HCT116 (cell line): ENCODE measurements at regions not wholly inside any gene's neighbourhood (a gene's known extent, or its start where the extent isn't known, plus 50 kb on each side); places are given as distances from the start of the nearest gene placed in this dataset.

Experiments used
- ATAC-seq: fragments of 200-7000 bp; cut with Tn5 transposase; 2 replicates; pipeline ENCODE4 v1.9.1; 2020; ENCODE audit warnings: mild to moderate bottlenecking, moderate library complexity
- BruUV-seq: library from RNA; stranded (reverse); fragments of 400-500 nt; replicated peaks from 2 replicates; lab custom pipeline; 2021; lab: Mats Ljungman, UMichigan
- CTCF ChIA-PET: fragments of 300-600 bp; sonication (Branson Sonifier 250); formaldehyde crosslinking; loops from one replicate; lab custom pipeline; 2021; ENCODE audit warnings: antibody characterized with exemption; lab: Charles Lee
- POLR2A ChIA-PET: fragments of 300-600, 350-600 bp; sonication (Branson Sonifier 250); formaldehyde crosslinking; loops from one replicate; lab custom pipeline; 2021; ENCODE audit warnings: antibody characterized with exemption; lab: Charles Lee
- RAD21 ChIA-PET, 2 experiments: fragments of 300-600 bp; sonication (Branson Sonifier 250); formaldehyde crosslinking; loops; one replicate each; lab custom pipeline; 2023; ENCODE audit warnings: low total read pairs in 2 of 2; ENCODE audit not compliant: uncharacterized antibody in 2 of 2, unreplicated experiment in 2 of 2, low non-redundant PET in 1 of 2; lab: Charles Lee
- DNase-seq: peaks from one replicate; pipeline ENCODE4 v3.0.0-alpha.2; 2010; ENCODE audit warnings: low read depth, low spot score
- H2AFZ ChIP-seq: fragments of 200-600 bp; shearing (Covaris generic), sonication (generic); 2 replicates; pipeline ENCODE4 v1.6.1; 2017; ENCODE audit warnings: low read depth, mixed run types, mixed read lengths, antibody characterized with exemption, low read length; ENCODE audit not compliant: poor library complexity, severe bottlenecking
- H3K27ac ChIP-seq: 2 replicates; pipeline ENCODE4 v1.5.1; 2012; ENCODE audit warnings: low read depth, low read length
- H3K27me3 ChIP-seq: fragments of 200-600 bp; sonication (generic); 2 replicates; pipeline ENCODE4 v1.6.1; 2016; ENCODE audit warnings: mixed run types, low read length, mixed read lengths; ENCODE audit not compliant: insufficient read depth
- H3K36me3 ChIP-seq, 2 experiments: fragments of 200-500 bp in 1 of 2; fragments of 200-600 bp in 1 of 2; sonication (Bioruptor generic) in 1 of 2; sonication (generic) in 1 of 2; 2 replicates each; pipeline versions ENCODE4 v1.5.1 to v1.6.1; 2014 to 2016; ENCODE audit warnings: low read length in 2 of 2, inconsistent platforms in 1 of 2, mixed read lengths in 1 of 2, mixed run types in 1 of 2; ENCODE audit not compliant: insufficient read depth in 2 of 2, control insufficient read depth in 1 of 2
- H3K4me1 ChIP-seq, 2 experiments: fragments of 200-600 bp in 1 of 2; sonication (generic) in 1 of 2; 2 replicates each; pipeline versions ENCODE4 v1.5.1 to v1.6.1; 2012 to 2017; ENCODE audit warnings: low read length in 2 of 2, inconsistent platforms in 1 of 2, mild to moderate bottlenecking in 1 of 2, mixed read lengths in 1 of 2, mixed run types in 1 of 2, moderate library complexity in 1 of 2; ENCODE audit not compliant: insufficient read depth in 2 of 2, control insufficient read depth in 1 of 2
- H3K4me2 ChIP-seq: fragments of 200-600 bp; sonication (generic); 2 replicates; pipeline ENCODE4 v1.6.1; 2017; ENCODE audit warnings: mixed run types, low read length, mixed read lengths
- H3K4me3 ChIP-seq, 2 experiments: fragments of 200-600 bp in 1 of 2; sonication (generic) in 1 of 2; replicated peaks in 1 of 2; 2 replicates each; pipeline ENCODE4 v1.5.1; 2011 to 2016; ENCODE audit warnings: low read length in 2 of 2, control low read depth in 1 of 2, low read depth in 1 of 2, mild to moderate bottlenecking in 1 of 2, mixed read lengths in 1 of 2, mixed run types in 1 of 2
- H3K79me2 ChIP-seq: fragments of 200-600 bp; sonication (generic); 2 replicates; pipeline ENCODE4 v1.6.1; 2017; ENCODE audit warnings: mild to moderate bottlenecking, mixed run types, low read length, moderate library complexity, mixed read lengths; ENCODE audit not compliant: insufficient read depth
- H3K9ac ChIP-seq: fragments of 200-600 bp; sonication (generic); 2 replicates; pipeline ENCODE4 v1.6.1; 2016; ENCODE audit warnings: low read length, mixed read lengths
- H3K9me2 ChIP-seq: fragments of 200-600 bp; sonication (generic), shearing (Covaris generic); 2 replicates; pipeline ENCODE4 v1.6.1; 2017; ENCODE audit warnings: mixed run types, mild to moderate bottlenecking, moderate library complexity; ENCODE audit not compliant: insufficient read depth
- H3K9me3 ChIP-seq, 2 experiments: fragments of 200-500 bp in 1 of 2; fragments of 200-600 bp in 1 of 2; sonication (Bioruptor generic) in 1 of 2; sonication (generic) in 1 of 2; 2 replicates each; pipeline ENCODE4 v1.6.1; 2014 to 2017; ENCODE audit warnings: low read length in 2 of 2, mixed read lengths in 2 of 2, inconsistent platforms in 1 of 2, low read depth in 1 of 2, mild to moderate bottlenecking in 1 of 2, mixed run types in 1 of 2, moderate library complexity in 1 of 2; ENCODE audit not compliant: control insufficient read depth in 1 of 2, insufficient read depth in 1 of 2
- H4K20me1 ChIP-seq: fragments of 200-600 bp; sonication (generic), shearing (Covaris generic); 2 replicates; pipeline ENCODE4 v1.6.1; 2017; ENCODE audit warnings: mixed run types, mild to moderate bottlenecking, moderate library complexity; ENCODE audit not compliant: insufficient read depth
- ATF3 ChIP-seq: IDR thresholded peaks from 2 replicates; pipeline ENCODE4 v1.6.1; 2012
- CBX3 ChIP-seq: IDR thresholded peaks from 2 replicates; pipeline ENCODE4 v1.6.1; 2012; ENCODE audit warnings: low read depth
- EGR1 ChIP-seq: IDR thresholded peaks from 2 replicates; pipeline ENCODE4 v1.6.1; 2012; ENCODE audit warnings: low read depth
- ELF1 ChIP-seq: IDR thresholded peaks from 2 replicates; pipeline ENCODE4 v1.6.1; 2012; ENCODE audit warnings: low read depth, borderline replicate concordance
- EZH2 ChIP-seq: fragments of 200-600 bp; sonication (generic); IDR thresholded peaks from 2 replicates; pipeline ENCODE4 v1.6.1; 2017; ENCODE audit warnings: antibody characterized with exemption, mixed run types
- EZH2phosphoT487 ChIP-seq: fragments of 200-600 bp; IDR thresholded peaks from 2 replicates; pipeline ENCODE4 v1.6.1; 2018; ENCODE audit warnings: antibody characterized with exemption, borderline replicate concordance
- JUND ChIP-seq: IDR thresholded peaks from 2 replicates; pipeline ENCODE4 v1.6.1; 2012
- MAX ChIP-seq: IDR thresholded peaks from 2 replicates; pipeline ENCODE4 v1.6.1; 2012
- POLR2AphosphoS5 ChIP-seq: IDR thresholded peaks from 2 replicates; pipeline ENCODE4 v1.6.1; 2011; ENCODE audit warnings: mild to moderate bottlenecking, low read depth, low read length, moderate library complexity
- REST ChIP-seq: IDR thresholded peaks from 2 replicates; pipeline ENCODE4 v1.6.1; 2012; ENCODE audit warnings: low read depth
- SRF ChIP-seq: IDR thresholded peaks from 2 replicates; pipeline ENCODE4 v1.6.1; 2012; ENCODE audit warnings: low read depth
- YY1 ChIP-seq: IDR thresholded peaks from 2 replicates; pipeline ENCODE4 v1.6.1; 2011; ENCODE audit warnings: low read length, low read depth, moderate library complexity, mild to moderate bottlenecking; ENCODE audit not compliant: insufficient replicate concordance; ENCODE audit errors: extremely low read depth
- ZBTB33 ChIP-seq: IDR thresholded peaks from 2 replicates; pipeline ENCODE4 v1.6.1; 2011; ENCODE audit warnings: mild to moderate bottlenecking, low read length, moderate library complexity; ENCODE audit not compliant: insufficient replicate concordance; ENCODE audit errors: extremely low read depth
- ZFX ChIP-seq: fragments of 450-650 bp; IDR thresholded peaks from 2 replicates; pipeline ENCODE4 v1.6.1; 2017
- ZNF274 ChIP-seq: fragments of 200-500 bp; sonication (Bioruptor generic); IDR thresholded peaks from 2 replicates; pipeline ENCODE4 v1.6.1; 2014; ENCODE audit warnings: mild to moderate bottlenecking, low read depth, low read length, inconsistent platforms
- intact Hi-C: fragments of 100-400 bp; cut with micrococcal nuclease; formaldehyde crosslinking; loops from 2 replicates; pipeline ENCODE4 v1.10.0; 2022

- DNase-seq (no peak), ATAC-seq (no peak)
- Histone ChIP-seq H3K4me3 (no peak overlapping the region), H3K9me2 (no peaks in the 10 kb centered on the region), H3K9me3 (peaks cover 0 to 9% of the 10 kb centered on the region in 2 experiments; a peak in 1 of 4 replicates), H3K36me3 (peaks cover 6 to 24% of the 10 kb centered on the region in 2 experiments; a peak in 2 of 4 replicates), H3K27ac (no peak overlapping the region), H3K27me3 (no peaks in the 10 kb centered on the region), H3K4me2 (no peak overlapping the region), H2AFZ (no peak overlapping the region), H4K20me1 (no peaks in the 10 kb centered on the region; the same call in 1 of the 2 replicates), H3K9ac (no peak overlapping the region), H3K79me2 (peaks cover 69% of the 10 kb centered on the region), H3K4me1 (peaks cover 6 to 35% of the 10 kb centered on the region in 2 experiments)
- ChIA-PET POLR2A (no interaction called here), RAD21 (no interaction called here), CTCF (no interaction called here)
- TF ChIP-seq ELF1 (no peak), ZNF274 (no peak), ZFX (no peak), REST (no peak), EZH2 (no peak), YY1 (no peak), ATF3 (no peak), MAX (no peak), POLR2AphosphoS5 (no peak), EZH2phosphoT487 (no peak), SRF (no peak), ZBTB33 (no peak), EGR1 (no peak), CBX3 (no peak), JUND (no peak)
- no TSS peak for BruUV-seq
- intact Hi-C loops = no loop called here
Observed at GRCh38 chr17:77480199-77480508, 339.4 kb downstream of the SEC14L1 start.
